Endothelial cell of umbilical vein (primary cell): ENCODE measurements at regions not wholly inside any gene's neighbourhood (a gene's known extent, or its start where the extent isn't known, plus 50 kb on each side); places are given as distances from the start of the nearest gene placed in this dataset.

Source experiments
- BruUV-seq: library from RNA; stranded (reverse); fragments of 400-500 nt; replicated peaks from 2 replicates; lab custom pipeline; 2021; lab: Mats Ljungman, UMichigan
- CTCF ChIA-PET: fragments of 300-600, 350-600 bp; sonication (Branson Sonifier 250); formaldehyde crosslinking; loops from one replicate; lab custom pipeline; 2021; ENCODE audit warnings: antibody characterized with exemption, inconsistent platforms; lab: Charles Lee
- POLR2A ChIA-PET: fragments of 300-600, 350-600 bp; sonication (Branson Sonifier 250); formaldehyde crosslinking; loops from one replicate; lab custom pipeline; 2021; ENCODE audit warnings: antibody characterized with exemption, inconsistent platforms; lab: Charles Lee
- DNase-seq: peaks from one replicate; pipeline ENCODE4 v3.0.0-alpha.2; 2011; ENCODE audit warnings: low read depth, low spot score
- FAIRE-seq: peaks from 2 replicates; lab custom pipeline; 2011; peaks lifted over from hg19 to GRCh38; lab: Jason Lieb, UNC
- H2AFZ ChIP-seq: 2 replicates; pipeline ENCODE4 v1.6.0; 2012; ENCODE audit warnings: low read depth, low read length, control low read depth, inconsistent platforms
- H3K27ac ChIP-seq: 2 replicates; pipeline ENCODE4 v1.5.1; 2011; ENCODE audit warnings: low read depth, mild to moderate bottlenecking, control low read depth, low read length, moderate library complexity; ENCODE audit not compliant: insufficient read depth
- H3K27me3 ChIP-seq, 2 experiments: 2 replicates each; pipeline versions ENCODE4 v1.6.0 to v1.6.1; 2011; ENCODE audit warnings: low read length in 2 of 2, mixed read lengths in 1 of 2; ENCODE audit not compliant: control insufficient read depth in 2 of 2, insufficient read depth in 2 of 2
- H3K36me3 ChIP-seq, 2 experiments: 2 replicates in 1 of 2; 3 replicates in 1 of 2; pipeline ENCODE4 v1.5.1; 2011; ENCODE audit warnings: low read length in 2 of 2, mild to moderate bottlenecking in 1 of 2, moderate library complexity in 1 of 2; ENCODE audit not compliant: control insufficient read depth in 2 of 2, insufficient read depth in 2 of 2; ENCODE audit errors: extremely low read depth in 1 of 2
- H3K4me1 ChIP-seq: 3 replicates; pipeline ENCODE4 v1.5.1; 2011; ENCODE audit warnings: mild to moderate bottlenecking, low read length; ENCODE audit not compliant: control insufficient read depth, insufficient read depth; ENCODE audit errors: extremely low read depth
- H3K4me2 ChIP-seq: 2 replicates; pipeline ENCODE4 v1.6.1; 2011; ENCODE audit warnings: low read length, control low read depth, mixed read lengths; ENCODE audit not compliant: insufficient read depth
- H3K4me3 ChIP-seq, 3 experiments: fragments of 200-600 bp in 1 of 3; sonication (generic), shearing (Covaris generic) in 1 of 3; replicated peaks in 1 of 3; 2 replicates each; pipeline ENCODE4 v1.5.1; 2011 to 2016; ENCODE audit warnings: control low read depth in 3 of 3, low read length in 3 of 3, mild to moderate bottlenecking in 2 of 3, inconsistent platforms in 1 of 3, low read depth in 1 of 3, moderate library complexity in 1 of 3; ENCODE audit not compliant: insufficient read depth in 1 of 3
- H3K79me2 ChIP-seq: 2 replicates; pipeline ENCODE4 v1.6.0; 2012; ENCODE audit warnings: low read length, inconsistent platforms; ENCODE audit not compliant: control insufficient read depth, insufficient read depth
- H3K9ac ChIP-seq: replicated peaks from 2 replicates; pipeline ENCODE3; 2011; ENCODE audit warnings: low read length, control low read depth; ENCODE audit not compliant: insufficient read depth; ENCODE audit errors: extremely low read depth
- H3K9me1 ChIP-seq: replicated peaks from 3 replicates; pipeline ENCODE4 v1.6.0; 2011; ENCODE audit warnings: mild to moderate bottlenecking, low read length; ENCODE audit not compliant: control insufficient read depth, insufficient read depth; ENCODE audit errors: extremely low read depth
- H3K9me3 ChIP-seq: replicated peaks from 2 replicates; pipeline ENCODE4 v1.5.1; 2012; ENCODE audit warnings: low read length, inconsistent platforms; ENCODE audit not compliant: control insufficient read depth, insufficient read depth
- H4K20me1 ChIP-seq: replicated peaks from 2 replicates; pipeline ENCODE3; 2011; ENCODE audit warnings: mild to moderate bottlenecking, low read length; ENCODE audit not compliant: control insufficient read depth, insufficient read depth; ENCODE audit errors: extremely low read depth
- EZH2 ChIP-seq: IDR thresholded peaks from 2 replicates; pipeline ENCODE4 v1.6.1; 2012; ENCODE audit warnings: borderline replicate concordance, low read depth, mild to moderate bottlenecking, moderate library complexity, low read length, inconsistent platforms; ENCODE audit not compliant: severe bottlenecking
- FOS ChIP-seq: IDR thresholded peaks from 2 replicates; pipeline ENCODE4 v1.6.1; 2011; ENCODE audit warnings: mild to moderate bottlenecking, low read length, moderate library complexity, borderline replicate concordance; ENCODE audit not compliant: insufficient read depth
- GATA2 ChIP-seq: IDR thresholded peaks from 2 replicates; pipeline ENCODE4 v1.7.0; 2011; ENCODE audit warnings: low read depth, mild to moderate bottlenecking, moderate library complexity, mixed read lengths, low read length; ENCODE audit not compliant: insufficient read length, insufficient read depth
- JUN ChIP-seq: IDR thresholded peaks from 2 replicates; pipeline ENCODE4 v1.6.1; 2011; ENCODE audit warnings: borderline replicate concordance, low read depth; ENCODE audit not compliant: insufficient read length, insufficient read depth
- MYC ChIP-seq: IDR thresholded peaks from one replicate; pipeline ENCODE4 v1.6.1; 2011; ENCODE audit warnings: mild to moderate bottlenecking, low read depth, low read length
- POLR2A ChIP-seq: IDR thresholded peaks from 2 replicates; pipeline ENCODE4 v1.6.1; 2012; ENCODE audit warnings: low read depth, mild to moderate bottlenecking, control low read depth, low read length
- POLR2AphosphoS5 ChIP-seq: IDR thresholded peaks from 2 replicates; pipeline ENCODE4 v1.6.1; 2012; ENCODE audit warnings: low read depth, mild to moderate bottlenecking, control low read depth, low read length, moderate library complexity; ENCODE audit not compliant: insufficient read depth
- dilution Hi-C: fragments of 300-500 bp; cut with MboI; formaldehyde crosslinking; loops from one replicate; pipeline ENCODE4 v1.15.0; 2019; ENCODE audit warnings: low sequenced_read_pairs; ENCODE audit not compliant: extremely low pct_ligation_motif_present
- intact Hi-C: fragments of 100-400 bp; cut with micrococcal nuclease; formaldehyde crosslinking; loops from one replicate; pipeline ENCODE4 v1.10.0; 2022
- TF ChIP-seq, protein P1 (sequence below), 2 donors: IDR thresholded peaks; 1 replicate in 1 of 2; 2 replicates in 1 of 2; pipeline ENCODE4 v1.5.1; 2011; ENCODE audit warnings: low read length in 2 of 2, mild to moderate bottlenecking in 2 of 2, moderate library complexity in 2 of 2, control low read depth in 1 of 2, inconsistent platforms in 1 of 2, low read depth in 1 of 2; ENCODE audit not compliant: insufficient read depth in 1 of 2; ENCODE audit errors: extremely low read depth in 1 of 2
- TF ChIP-seq, protein P2 (sequence below): IDR thresholded peaks from 2 replicates; pipeline ENCODE4 v1.6.1; 2011; ENCODE audit not compliant: insufficient read depth, insufficient read length

DNA sequence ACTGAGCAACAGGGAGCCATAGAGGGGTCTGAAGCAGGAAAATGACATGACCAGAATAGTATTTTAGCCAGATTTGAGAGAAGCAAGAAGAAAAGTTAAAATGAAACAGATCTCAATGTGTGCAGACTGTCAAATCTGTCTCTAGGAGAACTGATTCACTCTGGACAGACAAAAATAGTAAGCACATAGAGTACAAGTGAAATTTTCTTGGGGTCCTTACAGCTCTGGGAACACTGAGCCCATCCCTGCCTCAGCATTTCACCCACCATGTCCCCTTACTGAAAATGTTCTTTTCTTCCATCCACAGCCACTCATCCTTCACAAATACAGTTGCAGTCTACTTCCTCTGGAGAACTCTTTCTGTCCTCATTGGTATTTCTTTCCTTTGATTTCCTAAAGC lies 359.2 kb downstream of the MTX2 start:
- TF ChIP-seq POLR2A (no peak), FOS (no peak), JUN (no peak), POLR2AphosphoS5 (no peak)
- TF ChIP-seq, protein P1, sequence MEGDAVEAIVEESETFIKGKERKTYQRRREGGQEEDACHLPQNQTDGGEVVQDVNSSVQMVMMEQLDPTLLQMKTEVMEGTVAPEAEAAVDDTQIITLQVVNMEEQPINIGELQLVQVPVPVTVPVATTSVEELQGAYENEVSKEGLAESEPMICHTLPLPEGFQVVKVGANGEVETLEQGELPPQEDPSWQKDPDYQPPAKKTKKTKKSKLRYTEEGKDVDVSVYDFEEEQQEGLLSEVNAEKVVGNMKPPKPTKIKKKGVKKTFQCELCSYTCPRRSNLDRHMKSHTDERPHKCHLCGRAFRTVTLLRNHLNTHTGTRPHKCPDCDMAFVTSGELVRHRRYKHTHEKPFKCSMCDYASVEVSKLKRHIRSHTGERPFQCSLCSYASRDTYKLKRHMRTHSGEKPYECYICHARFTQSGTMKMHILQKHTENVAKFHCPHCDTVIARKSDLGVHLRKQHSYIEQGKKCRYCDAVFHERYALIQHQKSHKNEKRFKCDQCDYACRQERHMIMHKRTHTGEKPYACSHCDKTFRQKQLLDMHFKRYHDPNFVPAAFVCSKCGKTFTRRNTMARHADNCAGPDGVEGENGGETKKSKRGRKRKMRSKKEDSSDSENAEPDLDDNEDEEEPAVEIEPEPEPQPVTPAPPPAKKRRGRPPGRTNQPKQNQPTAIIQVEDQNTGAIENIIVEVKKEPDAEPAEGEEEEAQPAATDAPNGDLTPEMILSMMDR (IDR thresholded peaks at IDR 0.05; ENCODE audit: extremely low read depth in 1 of 2, insufficient read depth in 1 of 2, low read depth in 1 of 2, low read length in 2 of 2) = no peak
- TF ChIP-seq, protein P2, sequence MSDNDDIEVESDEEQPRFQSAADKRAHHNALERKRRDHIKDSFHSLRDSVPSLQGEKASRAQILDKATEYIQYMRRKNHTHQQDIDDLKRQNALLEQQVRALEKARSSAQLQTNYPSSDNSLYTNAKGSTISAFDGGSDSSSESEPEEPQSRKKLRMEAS = no peak
- no peak overlapping the region for H3K4me3 ChIP-seq
- CTCF ChIA-PET = interaction anchor here (1.0 to 2.2 kb wide), 3 partner anchors 24 to 74 kb away, joined by 3 to 10 read pairs (median 3); no protein-coding TSS in a partner anchor
- no peak overlapping the region for H3K27ac ChIP-seq
- intact Hi-C loops (no loop called here), dilution Hi-C loops (loop anchor here (25.0 kb wide), 1 partner anchor 491 kb away; the partner anchor contains the start of gene HOXD8)
- H4K20me1 ChIP-seq = no peaks in the 10 kb centered on the region
- BruUV-seq = no TSS peak
- no peak overlapping the region for H2AFZ ChIP-seq
- H3K9me1 ChIP-seq = no peaks in the 10 kb centered on the region
- no peak overlapping the region for H3K4me2 ChIP-seq
- no peaks in the 10 kb centered on the region for H3K9me3 ChIP-seq
- POLR2A ChIA-PET = no interaction called here
- H3K4me1 ChIP-seq = no peaks in the 10 kb centered on the region
- no peak overlapping the region for H3K9ac ChIP-seq
- FAIRE-seq = no peak
- H3K36me3 ChIP-seq = no peaks in the 10 kb centered on the region
- H3K27me3 ChIP-seq = no peaks in the 10 kb centered on the region
- DNase-seq = no peak
- no peaks in the 10 kb centered on the region for H3K79me2 ChIP-seq

DNA sequence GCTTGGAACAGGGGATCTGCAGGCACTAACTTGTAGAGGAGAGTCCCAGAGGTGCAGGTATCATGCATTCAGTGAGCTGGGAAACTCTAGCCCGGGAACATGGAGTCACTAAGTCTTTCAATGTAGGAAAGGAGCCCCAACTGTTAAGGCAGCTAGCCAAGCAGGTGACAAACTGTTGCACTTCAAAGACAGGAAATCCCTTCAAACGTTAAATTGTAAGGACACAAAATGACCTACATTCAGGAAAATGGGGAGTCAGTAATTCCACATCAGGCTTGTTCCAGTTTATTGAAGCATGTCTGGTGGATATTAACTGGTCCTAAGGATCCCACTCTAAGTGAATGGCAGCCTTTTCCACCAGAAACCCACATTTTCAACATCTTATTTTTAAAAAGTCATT lies 364.5 kb downstream of the MTX2 start:
- Histone ChIP-seq H3K9me1 (no peaks in the 10 kb centered on the region), H2AFZ (no peak overlapping the region), H3K27me3 (no peaks in the 10 kb centered on the region), H3K36me3 (no peaks in the 10 kb centered on the region), H3K9ac (no peak overlapping the region), H3K4me2 (no peak overlapping the region), H3K4me1 (peaks cover 21% of the 10 kb centered on the region), H3K4me3 (no peak overlapping the region), H3K9me3 (no peaks in the 10 kb centered on the region), H3K79me2 (no peaks in the 10 kb centered on the region), H4K20me1 (no peaks in the 10 kb centered on the region), H3K27ac (no peak overlapping the region)
- intact Hi-C loops (no loop called here), dilution Hi-C loops (loop anchor here (25.0 kb wide), 1 partner anchor 496 kb away; the partner anchor contains the start of gene HOXD8)
- no TSS peak for BruUV-seq
- TF ChIP-seq POLR2AphosphoS5 (no peak), EZH2 (no peak), GATA2 (no peak), POLR2A (no peak), FOS (no peak), MYC (no peak)
- TF ChIP-seq, protein P1 (IDR thresholded peaks at IDR 0.05; ENCODE audit: extremely low read depth in 1 of 2, insufficient read depth in 1 of 2, low read depth in 1 of 2, low read length in 2 of 2) = no peak
- TF ChIP-seq, protein P2 = no peak
- DNase-seq (no peak), FAIRE-seq (no peak)
- CTCF ChIA-PET = interaction anchor here (1.8 to 7.9 kb wide), 6 partner anchors 18 to 494 kb away, joined by 6 to 140 read pairs (median 42); no protein-coding TSS in a partner anchor
- POLR2A ChIA-PET = no interaction called here
